GM18505 (cell line): ENCODE measurements at regions not wholly inside any gene's neighbourhood (a gene's known extent, or its start where the extent isn't known, plus 50 kb on each side); places are given as distances from the start of the nearest gene placed in this dataset.

Experiments
- ATAC-seq: cut with Tn5 transposase; IDR thresholded peaks from one replicate; pipeline ENCODE4 v1.9.1; 2021; ENCODE audit not compliant: unreplicated experiment
- POLR2A ChIP-seq: IDR thresholded peaks from 4 replicates; pipeline ENCODE4 v1.6.1; 2011; ENCODE audit warnings: borderline replicate concordance; ENCODE audit not compliant: insufficient read depth, insufficient read length; ENCODE audit errors: extremely low read depth

DNA sequence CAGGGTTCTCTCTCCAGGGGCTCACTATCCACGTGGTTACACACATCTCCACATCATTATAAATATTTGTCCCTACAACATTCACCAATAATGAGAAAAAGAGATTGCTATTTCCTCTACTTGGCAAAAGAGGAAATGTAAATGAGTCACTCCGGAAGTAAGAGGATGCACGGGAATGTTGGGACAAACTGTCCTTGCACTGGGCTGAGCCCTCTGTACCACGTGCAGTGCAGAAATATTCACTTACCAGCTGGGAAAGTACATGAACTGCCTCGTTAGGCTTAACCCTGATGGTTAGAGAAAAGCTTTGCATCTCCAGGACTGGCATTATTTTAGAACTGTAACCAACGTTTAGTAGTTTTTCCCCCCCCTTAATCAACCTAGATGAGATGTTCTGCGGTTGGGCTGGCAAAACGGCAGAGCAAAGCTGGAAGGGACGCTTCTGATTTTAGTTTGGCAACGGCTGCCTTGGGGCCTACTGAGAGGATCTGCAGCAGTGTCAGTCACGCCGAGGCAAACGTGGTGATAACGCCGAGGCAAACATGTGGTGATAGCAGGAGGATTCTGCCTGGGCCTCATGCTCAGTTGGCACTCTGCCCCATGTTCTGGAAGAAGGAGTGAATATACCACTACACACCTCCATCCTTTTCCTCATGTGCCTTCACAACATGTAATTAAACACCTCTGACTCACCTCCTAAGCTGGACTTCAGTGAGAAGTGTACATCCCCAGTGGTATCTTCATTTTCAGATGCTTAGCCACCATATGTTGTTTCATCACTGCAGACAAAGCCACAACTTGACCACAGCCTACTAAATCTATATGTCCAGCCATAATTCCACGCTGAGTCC, 661.4 kb upstream of the KLF4 start:
- no peak for TF ChIP-seq POLR2A
- no peak for ATAC-seq

DNA sequence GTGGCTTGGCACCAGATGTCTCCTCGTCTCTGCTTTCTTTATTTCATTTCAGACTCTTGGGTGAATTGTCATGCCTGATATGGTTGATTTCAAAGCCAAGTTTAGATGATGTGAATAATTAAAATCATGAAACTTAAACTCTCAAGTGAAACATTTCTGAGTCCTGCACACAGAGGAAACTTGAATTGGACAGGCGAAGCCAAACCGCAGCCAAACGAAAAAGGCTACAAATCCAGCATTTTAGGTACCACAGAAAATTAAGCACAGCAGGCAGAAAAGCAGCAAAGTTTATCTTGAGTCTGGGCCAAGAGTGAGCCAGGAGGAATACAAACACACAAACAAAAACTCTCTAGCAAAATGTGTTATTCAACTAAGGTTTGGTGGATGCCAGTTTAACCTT, 659.8 kb upstream of the KLF4 start:
- no peak for TF ChIP-seq POLR2A
- ATAC-seq = no peak

DNA sequence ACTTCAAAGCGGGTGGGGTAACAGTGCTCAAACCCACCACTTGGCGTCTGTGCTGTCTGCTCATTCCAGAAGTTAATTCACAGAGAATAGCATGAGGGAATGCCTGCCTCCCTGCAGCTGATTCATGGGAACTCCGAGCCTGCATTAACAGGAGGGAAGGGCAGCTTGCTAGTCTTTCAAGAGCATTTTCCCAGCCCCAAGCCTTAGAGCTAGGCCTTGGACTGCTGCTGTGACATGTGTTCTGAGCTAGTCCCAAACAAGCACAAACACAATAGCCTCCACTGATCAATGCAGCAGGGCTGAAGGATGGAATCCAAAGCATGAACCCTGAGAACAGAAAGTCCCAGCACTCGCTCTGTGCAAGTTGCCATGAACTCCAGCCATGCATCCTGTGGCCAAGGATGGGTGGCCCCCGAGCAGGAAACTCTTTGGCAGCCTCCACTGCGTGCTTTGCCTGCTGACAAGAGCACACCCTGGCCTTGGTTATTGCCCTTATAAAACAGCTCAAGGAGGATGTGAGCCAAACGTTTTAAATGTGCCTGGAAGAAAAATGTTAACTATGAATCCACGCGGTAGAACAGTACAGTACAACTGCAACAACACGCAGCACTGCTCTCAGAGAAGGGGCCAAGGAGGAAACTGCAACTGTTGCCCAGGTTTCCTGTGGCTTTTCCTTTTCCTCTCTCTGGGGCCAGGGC, 653.1 kb upstream of the KLF4 start:
- no peak for ATAC-seq
- no peak for TF ChIP-seq POLR2A

DNA sequence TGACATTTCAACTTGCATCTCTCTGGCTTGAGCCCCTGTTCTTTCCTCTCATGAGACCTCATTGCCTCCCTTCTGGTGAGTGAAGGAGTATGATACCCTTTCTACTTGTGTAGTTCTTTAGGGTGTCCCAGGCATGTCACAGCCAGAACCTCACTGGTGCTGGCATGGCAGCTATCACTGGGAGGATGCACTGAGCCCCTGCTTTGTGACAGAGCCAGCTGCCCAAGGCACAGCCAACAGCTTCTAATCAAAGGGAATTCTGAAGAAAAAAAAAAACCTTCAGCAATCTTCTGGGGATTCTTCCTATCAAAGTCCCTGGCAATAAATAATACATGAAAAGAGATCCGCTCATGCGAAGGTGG, 652.6 kb upstream of the KLF4 start:
- no peak for ATAC-seq
- TF ChIP-seq POLR2A = no peak

DNA sequence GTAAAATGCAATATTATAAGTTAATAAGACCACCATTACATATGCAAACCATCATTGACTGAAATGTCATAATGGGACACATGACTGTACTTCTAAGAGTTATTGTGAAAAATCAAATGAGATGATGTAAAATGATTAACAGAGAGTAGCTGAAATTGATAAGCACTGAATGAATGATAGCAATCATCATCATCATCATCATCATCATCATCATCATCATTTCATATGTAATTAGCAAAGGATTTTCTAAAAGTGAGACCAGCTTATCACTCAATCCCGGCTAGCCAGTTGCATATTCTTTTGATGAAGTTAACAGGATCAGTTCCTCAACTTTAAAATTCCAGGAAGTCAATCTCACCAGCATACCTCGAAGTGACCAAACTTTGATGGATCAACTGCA, 650.3 kb upstream of the KLF4 start:
- no peak for ATAC-seq
- no peak for TF ChIP-seq POLR2A

DNA sequence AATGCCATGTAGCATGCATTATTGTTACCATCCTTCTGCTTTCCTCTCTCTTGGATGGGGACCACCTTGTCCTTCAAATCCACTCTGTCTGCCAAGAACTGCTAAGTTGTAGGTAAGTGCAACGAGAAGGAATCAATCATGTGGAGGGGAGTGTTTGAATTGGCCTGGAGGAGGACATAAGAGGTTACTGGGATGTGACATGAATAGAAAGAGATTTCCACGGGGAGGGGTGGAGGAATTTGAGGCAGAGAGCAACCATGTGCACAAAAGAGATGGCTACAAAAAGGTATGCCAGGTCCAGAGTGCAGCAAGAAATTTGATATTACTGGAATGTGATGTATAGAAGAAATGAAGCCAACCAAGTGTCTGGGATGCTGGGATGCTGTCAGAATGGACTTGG, 648.9 kb upstream of the KLF4 start:
- ATAC-seq = no peak
- no peak for TF ChIP-seq POLR2A

DNA sequence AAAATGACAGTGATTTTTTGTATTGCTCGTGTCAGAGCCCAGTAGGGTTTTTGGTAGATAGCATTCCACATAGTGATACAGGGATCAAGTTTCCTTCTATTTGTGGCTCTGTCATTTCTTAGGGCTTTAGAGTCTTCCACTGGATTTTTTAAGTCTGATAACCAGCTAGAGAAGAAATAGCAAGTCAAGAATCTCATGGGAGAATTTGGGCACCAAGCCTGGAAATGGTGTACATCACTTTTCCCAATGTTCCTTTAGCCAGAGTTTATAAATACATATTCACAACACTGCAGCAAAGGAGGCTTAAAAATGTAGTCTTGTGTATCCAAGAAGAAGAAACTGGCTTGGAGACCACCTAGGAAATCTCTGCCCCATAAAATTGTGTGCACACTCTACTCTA, 647.1 kb upstream of the KLF4 start:
- ATAC-seq = no peak
- no peak for TF ChIP-seq POLR2A

DNA sequence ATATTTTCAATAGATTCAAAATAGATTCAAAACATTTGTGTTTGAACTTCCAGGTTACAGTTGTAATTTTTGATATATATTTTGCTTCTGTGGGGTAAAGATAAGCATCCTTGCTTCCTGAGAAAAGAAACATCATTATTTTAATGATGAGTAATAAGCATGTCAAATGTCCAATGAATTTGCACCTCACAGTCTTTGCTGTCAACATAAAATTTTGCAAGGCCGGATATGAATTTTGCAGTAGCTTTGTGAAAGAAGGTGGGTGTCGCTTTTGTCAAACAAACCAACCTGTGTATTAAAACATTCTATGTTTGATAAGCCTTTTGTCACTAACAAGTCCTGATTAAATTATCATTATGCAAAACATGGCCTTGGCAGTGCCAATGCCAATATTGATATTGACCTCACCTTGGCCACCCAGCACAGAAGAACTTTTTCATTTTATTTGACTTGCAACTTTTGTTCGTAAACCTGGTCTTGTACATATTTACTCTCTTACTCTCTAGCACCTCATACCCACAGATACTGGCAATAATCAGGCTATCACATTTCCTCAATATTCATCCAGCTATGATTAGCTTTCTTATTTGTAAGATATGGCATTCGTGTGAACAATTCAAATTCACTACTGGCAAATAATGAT, 645.0 kb upstream of the KLF4 start:
- no peak for TF ChIP-seq POLR2A
- no peak for ATAC-seq

DNA sequence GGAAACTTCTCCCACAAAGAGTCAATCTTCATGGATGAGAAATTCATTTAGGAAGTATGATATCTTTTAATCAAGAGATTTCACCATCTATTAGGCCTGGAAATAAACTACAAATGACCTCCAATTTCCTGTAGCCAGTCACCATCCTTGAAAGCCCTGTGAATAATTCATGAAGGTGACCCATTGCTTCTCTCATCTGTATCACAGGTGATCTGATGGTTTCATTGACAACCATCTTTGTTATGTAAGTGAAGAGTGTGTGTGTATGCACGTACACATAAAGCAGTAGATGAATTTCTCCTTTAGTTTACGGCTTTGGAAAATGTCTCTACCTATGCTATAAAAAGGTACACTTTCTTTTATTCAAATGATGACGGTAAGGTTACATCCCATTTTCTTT, 644.1 kb upstream of the KLF4 start:
- no peak for TF ChIP-seq POLR2A
- no peak for ATAC-seq

DNA sequence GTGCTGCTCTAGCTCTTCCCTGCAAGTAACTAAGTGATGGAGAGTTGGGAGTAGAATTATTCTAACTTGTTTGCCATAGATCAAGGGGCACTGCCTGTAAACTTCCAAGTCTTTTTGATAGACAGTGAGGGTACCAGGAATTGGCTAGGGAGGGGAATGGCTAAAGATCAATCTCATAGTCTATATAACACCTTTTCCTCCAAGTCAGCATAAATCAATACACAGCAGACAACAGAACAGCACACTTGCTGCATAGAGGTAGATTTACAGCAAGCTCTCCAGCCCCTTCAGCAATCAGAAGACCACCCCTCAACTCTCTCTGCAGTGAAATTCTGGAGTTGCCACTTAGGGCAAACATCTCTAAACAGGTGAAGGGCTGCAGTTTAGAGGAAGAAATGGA, 643.5 kb upstream of the KLF4 start:
- ATAC-seq = no peak
- TF ChIP-seq POLR2A = no peak

DNA sequence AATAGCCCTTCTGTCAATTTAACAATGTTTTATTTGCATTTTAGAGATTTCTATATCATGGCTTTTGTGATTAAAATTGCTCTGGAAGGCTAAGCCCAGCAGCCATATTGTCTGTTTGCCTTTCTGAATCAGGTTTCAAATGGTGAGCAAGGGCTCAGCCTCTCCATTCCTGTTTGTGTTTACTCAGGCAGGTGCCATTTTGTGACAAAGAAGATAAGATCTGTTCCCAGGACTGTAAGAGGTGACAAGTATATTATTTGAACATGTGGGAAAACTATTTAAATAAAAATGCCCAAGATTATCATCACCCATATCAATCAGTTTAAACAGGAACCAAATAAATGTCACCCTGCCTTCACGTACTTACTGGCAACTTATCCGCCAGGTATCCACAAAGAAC, 641.3 kb upstream of the KLF4 start:
- ATAC-seq = no peak
- TF ChIP-seq POLR2A = no peak

DNA sequence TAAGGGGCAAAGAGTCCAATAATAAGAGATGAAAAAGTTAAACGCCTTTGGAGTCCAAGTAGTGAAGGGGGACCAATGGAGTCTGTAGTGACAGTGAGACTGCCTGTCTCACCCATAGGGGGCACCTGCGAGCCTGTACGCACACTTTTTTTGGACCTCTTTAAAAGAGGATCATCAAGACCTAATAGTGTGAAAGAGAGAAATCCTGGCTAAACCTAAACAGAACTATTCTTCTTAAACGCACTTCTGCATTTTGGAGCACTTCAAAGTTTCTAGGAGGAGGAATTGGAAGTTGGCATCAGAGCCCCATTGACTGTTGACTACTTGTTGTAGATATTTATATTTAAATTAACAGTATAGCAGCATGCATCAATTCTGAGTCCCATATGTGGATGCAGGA, 636.1 kb upstream of the KLF4 start:
- TF ChIP-seq POLR2A = no peak
- no peak for ATAC-seq

DNA sequence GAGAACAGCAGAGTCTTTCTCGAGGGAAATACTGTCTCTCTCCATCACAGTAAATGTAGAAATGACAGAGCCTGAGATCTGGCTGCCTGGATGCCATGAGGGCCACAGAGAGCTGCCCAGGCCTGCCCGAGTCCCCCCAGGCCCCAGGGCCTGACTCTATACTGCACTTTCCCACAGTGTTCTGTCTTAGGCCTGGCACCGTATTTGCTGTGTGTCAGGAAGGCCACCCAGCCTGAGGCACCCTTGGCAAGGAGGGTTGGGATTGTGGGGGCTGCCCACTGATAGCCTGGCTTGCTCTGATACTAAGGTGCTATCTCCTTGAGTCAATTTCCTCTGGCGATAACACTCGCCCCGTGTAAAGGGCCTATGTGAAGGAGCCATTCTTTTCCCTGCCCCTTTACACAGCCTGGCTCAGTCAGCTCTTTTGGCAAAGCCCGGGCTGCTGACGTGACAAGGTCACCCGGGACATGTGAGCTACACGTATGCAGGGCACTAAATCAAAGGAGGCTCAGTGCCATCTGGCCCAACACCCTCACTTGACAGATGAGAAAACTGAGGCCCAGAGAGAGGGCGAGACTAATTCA, 630.1 kb upstream of the KLF4 start:
- no peak for ATAC-seq

DNA sequence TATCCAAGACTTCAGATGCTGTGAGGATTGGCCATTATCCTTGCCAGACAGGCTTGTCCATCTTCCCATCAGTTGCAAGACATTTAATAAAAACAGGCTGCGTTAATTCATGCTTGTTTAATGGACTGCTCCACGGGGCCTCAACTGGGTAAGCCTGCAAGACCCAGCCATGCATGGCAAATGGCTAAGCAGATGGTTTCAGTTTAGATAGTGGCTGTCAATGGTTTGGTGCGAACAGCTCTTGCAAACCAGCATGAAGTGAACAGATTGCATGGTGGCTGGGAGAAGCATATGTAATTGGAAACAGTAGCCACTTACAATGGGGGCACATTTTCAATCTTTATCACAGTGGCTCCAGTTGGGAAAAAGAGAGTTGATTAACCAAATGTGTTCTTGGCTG, 628.2 kb upstream of the KLF4 start:
- no peak for ATAC-seq

More for the DNA sequence above, 630.1 kb upstream of the KLF4 start:
- no peak for TF ChIP-seq POLR2A

DNA sequence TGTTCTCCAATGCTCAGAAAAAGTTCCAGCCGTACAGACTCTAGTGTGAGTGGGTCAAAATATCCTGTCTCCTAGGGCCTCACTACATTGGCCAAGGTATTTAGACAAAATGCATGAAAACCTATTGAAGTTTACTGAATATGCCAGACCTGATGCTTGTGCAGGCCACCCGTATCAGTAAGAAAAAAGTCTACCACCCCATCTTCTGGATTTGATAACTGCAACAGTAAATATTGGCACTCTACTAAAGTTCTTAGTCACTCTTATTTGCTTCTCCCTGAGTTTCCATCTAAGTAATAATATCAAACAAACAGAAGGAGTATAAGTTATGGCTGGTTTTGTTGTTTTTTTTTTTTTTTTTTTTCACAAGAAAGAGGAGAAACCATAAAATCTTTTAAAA, 627.7 kb upstream of the KLF4 start:
- no peak for TF ChIP-seq POLR2A
- ATAC-seq = no peak

More for the DNA sequence above, 628.2 kb upstream of the KLF4 start:
- no peak for TF ChIP-seq POLR2A

DNA sequence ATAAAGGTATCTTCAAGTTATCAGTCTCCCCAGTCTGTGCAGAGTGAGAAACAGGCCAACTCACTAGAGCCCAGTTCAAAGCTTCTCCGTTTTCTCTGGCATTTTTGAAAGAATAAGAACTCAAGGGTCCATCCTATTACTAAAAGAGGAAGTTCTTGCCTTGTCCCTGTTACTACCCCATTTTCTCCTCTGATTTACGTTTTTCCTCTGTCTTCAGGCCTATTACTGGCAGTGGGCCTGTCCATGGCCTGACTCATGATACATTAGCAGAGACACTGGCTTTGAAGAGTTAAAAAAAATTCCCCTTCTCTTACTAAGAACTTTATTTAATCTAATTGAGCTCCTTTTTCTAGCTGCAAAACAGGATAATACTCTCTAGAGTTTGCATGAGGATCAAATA, 624.0 kb upstream of the KLF4 start:
- no peak for TF ChIP-seq POLR2A
- ATAC-seq = no peak
